HEK293 (cell line): ENCODE measurements at regions not wholly inside any gene's neighbourhood (a gene's known extent, or its start where the extent isn't known, plus 50 kb on each side); places are given as distances from the start of the nearest gene placed in this dataset.

Experiments
- ZBTB17 ChIP-seq: fragments of 450-650 bp; formaldehyde crosslinking; IDR thresholded peaks from 2 replicates; pipeline ENCODE4 v1.5.1; 2016; ENCODE audit warnings: missing biosample characterization, missing genetic modification characterization
- ZFP37 ChIP-seq: fragments of 450-650 bp; formaldehyde crosslinking; IDR thresholded peaks from 2 replicates; pipeline ENCODE4 v1.5.1; 2016; ENCODE audit warnings: missing biosample characterization, missing genetic modification characterization
- ZNF2 ChIP-seq: fragments of 450-650 bp; formaldehyde crosslinking; IDR thresholded peaks from 2 replicates; pipeline ENCODE4 v1.5.1; 2016; ENCODE audit warnings: missing biosample characterization, missing genetic modification characterization
- ZNF324 ChIP-seq: fragments of 450-650 bp; formaldehyde crosslinking; IDR thresholded peaks from 2 replicates; pipeline ENCODE4 v1.5.1; 2016; ENCODE audit warnings: missing biosample characterization, missing genetic modification characterization
- ZNF530 ChIP-seq: fragments of 450-650 bp; formaldehyde crosslinking; IDR thresholded peaks from 2 replicates; pipeline ENCODE4 v1.5.1; 2016; ENCODE audit warnings: low read depth, missing biosample characterization, missing genetic modification characterization
- ZNF610 ChIP-seq: fragments of 450-650 bp; formaldehyde crosslinking; IDR thresholded peaks from 2 replicates; pipeline ENCODE4 v1.5.1; 2016; ENCODE audit warnings: missing biosample characterization, missing genetic modification characterization, borderline replicate concordance
- TF ChIP-seq, protein P1 (sequence below): fragments of 450-650 bp; formaldehyde crosslinking; IDR thresholded peaks from 2 replicates; pipeline ENCODE4 v1.5.1; 2016; ENCODE audit warnings: missing biosample characterization, missing genetic modification characterization

DNA sequence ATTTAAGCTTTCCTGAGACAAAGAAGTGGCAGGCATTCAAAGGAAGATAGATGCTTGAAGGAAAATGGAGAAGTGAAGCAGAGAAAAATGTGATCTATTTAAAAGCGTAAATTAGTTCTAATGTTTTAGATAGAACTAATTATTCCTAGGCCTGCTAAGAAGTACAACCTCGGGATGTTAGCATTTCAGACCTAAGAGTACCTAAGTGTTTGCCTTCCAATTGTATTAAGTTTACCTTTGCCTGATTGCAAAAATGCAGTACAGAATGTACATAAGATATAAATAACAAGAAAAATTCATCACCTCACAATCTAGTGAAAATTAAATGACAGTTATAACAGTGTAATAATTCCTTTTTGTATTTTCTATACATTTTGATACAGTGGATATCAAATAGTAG, 71.1 kb upstream of the HNMT start:
- TF ChIP-seq ZNF610 (no peak), ZNF324 (no peak), ZFP37 (no peak), ZBTB17 (tag by site-specific recombination) (no peak), ZNF2 (tag by site-specific recombination) (no peak), ZNF530 (tag by site-specific recombination) (no peak)
- TF ChIP-seq, protein P1, sequence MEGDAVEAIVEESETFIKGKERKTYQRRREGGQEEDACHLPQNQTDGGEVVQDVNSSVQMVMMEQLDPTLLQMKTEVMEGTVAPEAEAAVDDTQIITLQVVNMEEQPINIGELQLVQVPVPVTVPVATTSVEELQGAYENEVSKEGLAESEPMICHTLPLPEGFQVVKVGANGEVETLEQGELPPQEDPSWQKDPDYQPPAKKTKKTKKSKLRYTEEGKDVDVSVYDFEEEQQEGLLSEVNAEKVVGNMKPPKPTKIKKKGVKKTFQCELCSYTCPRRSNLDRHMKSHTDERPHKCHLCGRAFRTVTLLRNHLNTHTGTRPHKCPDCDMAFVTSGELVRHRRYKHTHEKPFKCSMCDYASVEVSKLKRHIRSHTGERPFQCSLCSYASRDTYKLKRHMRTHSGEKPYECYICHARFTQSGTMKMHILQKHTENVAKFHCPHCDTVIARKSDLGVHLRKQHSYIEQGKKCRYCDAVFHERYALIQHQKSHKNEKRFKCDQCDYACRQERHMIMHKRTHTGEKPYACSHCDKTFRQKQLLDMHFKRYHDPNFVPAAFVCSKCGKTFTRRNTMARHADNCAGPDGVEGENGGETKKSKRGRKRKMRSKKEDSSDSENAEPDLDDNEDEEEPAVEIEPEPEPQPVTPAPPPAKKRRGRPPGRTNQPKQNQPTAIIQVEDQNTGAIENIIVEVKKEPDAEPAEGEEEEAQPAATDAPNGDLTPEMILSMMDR = no peak
